HPDE6-E6E7 (cell line): ENCODE measurements at regions not wholly inside any gene's neighbourhood (a gene's known extent, or its start where the extent isn't known, plus 50 kb on each side); places are given as distances from the start of the nearest gene placed in this dataset.
"Not testable (repeated sequence)": the region's sequence is repeated elsewhere in the genome, so short reads cannot be mapped to it uniquely, and the experiment has no call there.

Experiments
- DNase-seq: peaks from one replicate; pipeline ENCODE4 v3.0.0; 2011; ENCODE audit warnings: missing footprints; ENCODE audit errors: extremely low spot score

DNA sequence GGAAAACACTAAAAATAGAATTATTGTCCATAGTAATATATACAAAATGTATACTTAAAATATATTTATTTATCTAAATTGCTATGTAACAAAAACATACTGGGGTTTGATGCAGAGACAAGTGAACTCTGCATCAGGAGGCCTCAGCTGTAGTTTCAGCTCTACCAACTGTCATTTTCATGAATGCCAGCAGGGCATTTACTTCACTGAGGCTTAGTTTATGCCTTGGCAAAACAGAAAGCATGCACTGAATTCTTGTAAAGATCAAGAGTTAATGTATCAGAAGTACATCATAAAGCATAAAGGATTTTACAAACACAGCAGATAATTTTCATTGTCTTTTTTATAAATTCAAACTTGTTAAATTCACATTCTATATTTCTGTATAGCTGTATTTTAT is 577.0 kb downstream of the C4orf33 start:
- no peak for DNase-seq

DNA sequence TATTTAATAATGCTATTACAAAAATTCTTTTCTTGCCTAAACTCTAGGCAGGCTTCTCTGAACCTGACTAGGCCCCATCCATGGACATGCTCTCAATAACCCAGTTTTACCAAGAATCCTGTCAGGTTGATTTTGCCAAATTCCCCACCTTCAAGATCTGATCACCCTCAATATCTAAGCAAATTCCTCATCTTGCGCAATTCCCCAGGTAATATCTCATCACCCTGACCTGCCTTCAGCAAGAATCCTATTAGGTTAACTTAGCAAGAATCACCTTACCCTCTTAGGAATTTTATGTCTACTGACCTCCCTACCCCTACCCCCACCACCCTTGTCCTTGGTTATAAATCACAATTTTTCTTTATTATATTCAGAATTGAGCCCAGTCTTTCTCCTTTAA is 579.1 kb downstream of the C4orf33 start:
- DNase-seq, result no peak

DNA sequence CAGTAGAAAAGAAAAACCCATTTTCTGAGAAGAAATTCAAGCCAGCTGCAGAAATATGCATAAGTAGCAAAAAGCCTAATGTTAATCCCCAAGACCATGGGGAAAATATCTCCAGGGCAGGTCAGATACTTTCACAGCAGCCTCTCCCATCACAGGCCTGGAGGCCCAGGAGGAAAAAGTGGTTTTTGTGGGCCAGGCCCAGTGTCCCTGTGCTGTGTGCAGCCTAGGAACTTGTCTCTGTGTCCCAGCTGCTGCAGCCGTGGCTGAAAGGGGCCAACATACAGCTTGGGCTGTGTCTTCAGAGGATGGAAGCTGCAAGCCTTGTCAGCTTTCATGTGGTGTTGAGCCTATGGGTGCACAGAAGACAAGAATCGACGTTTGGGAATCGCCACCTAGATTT is 581.0 kb downstream of the C4orf33 start:
- no peak for DNase-seq

DNA sequence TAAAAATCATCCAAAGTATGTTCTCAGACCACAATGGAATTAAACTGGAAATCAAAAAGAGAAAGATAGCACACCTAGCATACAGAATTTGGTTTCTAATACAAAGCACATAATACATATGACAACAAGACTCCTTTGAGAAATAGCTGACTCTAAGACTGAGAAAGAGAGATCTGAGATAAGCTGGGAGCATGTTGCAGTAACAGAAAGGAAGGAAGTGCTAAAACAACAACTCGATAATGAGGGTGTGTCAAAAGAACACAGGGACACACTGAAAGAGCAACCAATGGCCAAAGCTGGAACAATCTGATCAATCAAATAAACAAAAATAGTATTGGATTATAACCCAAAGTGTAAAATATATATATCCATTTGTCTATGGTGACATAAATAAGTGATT is 586.6 kb downstream of the C4orf33 start:
- no peak for DNase-seq

DNA sequence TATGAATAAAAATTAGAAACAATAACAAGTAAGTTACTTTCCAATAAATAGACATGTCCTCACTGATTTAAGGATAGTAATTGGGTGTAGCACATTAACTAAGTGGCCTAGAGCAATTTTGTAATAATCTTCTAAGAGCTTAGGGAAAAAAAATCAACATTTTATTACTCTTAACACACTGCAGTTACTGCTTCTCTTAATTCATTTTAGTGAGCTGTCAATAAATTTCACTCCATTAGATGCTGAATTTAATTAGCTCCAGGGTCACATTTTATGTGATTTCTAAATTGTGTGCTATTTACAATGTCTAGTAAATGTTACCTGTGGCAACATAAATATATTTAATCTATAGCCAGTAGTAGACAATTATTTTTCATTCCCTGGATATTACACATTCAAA is 612.0 kb downstream of the C4orf33 start:
- DNase-seq, result no peak

DNA sequence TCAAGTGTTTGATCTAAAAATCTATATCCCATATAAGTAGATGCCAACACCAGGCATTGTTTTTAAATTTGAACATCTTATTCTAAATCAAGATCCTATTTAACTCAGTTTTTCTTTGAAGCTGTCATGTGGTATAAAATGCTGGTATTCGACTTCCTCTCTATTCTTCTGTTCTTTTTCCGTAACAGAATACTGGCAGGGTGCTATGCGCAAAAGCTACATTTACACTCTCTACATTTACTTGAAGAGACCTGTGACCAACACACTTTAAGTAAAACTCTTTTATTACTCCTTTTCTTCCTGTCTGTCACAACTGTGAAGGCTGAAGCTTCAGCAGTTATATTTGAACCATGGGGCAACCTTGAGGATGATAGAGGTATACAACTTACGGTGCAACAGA is 612.8 kb downstream of the C4orf33 start:
- DNase-seq, result no peak

DNA sequence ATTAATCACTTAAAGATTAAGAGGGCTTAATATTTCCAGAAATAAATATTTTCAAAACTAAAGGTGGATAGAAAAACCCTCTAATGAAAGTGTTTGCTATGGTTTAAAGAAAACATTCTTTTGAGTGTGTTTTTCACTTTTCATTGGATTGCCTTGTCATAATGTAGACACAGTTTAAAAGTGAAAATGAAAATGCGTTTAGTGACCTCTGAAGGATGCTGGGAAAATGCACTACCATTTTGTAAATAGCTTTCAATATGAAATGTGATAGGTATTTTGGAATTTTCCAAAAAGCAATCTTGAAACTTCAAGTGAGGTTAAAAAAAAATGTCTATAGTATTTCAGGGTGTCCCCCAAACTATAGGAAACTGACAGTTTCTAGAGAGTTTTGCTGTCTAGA is 642.2 kb downstream of the C4orf33 start:
- no peak for DNase-seq

DNA sequence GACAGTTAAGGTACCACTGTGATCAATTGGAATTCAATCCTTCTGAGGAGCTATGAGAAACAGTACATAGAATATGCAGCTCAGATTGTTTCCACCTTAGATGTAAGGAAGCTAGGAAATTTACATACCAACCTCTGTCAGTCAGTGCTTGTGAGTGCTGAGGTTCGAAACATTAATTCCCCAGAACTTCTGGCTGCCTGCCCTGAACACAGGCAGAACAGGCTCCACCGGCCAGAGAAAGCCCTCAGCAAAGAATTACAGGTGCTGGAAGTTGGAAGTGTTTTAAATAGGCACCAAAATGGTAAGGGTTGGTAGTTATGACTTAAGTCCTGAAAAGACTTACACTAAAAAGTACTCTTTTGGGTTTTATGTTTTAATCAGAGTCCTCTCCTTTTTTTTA is 651.8 kb downstream of the C4orf33 start:
- no peak for DNase-seq

DNA sequence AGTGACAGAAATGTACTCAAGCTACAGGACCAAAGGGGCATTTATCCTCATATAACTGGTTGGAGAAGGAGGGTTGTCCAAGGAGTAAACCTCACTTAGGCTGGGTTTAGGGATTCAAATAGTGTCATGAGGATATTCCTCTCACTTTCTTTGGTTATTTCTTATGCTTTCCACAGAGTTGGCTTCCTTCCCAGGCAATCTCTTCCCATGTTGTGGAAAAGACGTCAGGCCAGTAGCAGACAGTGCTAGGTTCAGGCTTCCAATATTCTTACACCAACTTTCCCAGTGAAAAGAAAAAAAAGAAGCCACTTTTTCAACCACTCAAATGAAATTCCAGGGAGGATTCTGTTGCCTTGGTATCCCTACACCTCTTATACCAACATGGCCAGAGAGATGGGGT is 653.0 kb downstream of the C4orf33 start:
- no peak for DNase-seq

DNA sequence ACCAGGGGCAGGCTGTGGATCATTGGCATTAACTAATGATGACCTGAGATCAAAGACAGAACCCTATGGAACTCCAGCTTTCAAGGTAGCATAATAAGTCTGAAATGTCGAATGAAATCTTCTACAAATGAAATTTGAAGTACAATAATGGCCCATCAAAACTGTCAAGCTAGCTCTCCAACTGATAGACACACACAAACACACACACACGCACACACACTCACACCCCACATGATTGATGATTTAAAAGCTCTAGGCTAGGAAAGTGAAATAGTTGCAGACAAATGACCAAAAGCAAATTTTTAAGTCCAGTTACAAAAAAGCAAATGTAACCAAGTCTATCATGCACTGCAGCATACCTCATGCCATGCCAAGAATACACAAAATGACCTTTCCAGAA is 655.7 kb downstream of the C4orf33 start:
- DNase-seq, result no peak

DNA sequence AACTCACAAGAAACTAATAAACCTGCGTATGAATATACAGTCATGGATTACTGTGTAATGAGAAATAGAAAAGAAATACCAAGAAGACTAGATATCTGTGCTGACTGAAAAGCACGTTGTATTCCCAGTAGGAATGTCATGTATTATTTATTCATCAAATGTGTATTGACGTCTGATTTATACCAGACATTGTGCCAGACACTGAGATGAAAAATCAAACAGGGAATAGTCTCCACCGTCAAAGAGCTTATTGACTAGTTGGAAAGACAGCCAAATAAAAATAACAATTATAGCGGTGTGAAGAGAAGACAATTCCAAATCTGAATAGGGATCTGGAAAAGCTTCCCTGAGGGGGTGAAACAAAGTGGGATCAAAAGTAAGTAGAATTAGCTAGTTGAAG is 687.6 kb downstream of the C4orf33 start:
- no peak for DNase-seq

DNA sequence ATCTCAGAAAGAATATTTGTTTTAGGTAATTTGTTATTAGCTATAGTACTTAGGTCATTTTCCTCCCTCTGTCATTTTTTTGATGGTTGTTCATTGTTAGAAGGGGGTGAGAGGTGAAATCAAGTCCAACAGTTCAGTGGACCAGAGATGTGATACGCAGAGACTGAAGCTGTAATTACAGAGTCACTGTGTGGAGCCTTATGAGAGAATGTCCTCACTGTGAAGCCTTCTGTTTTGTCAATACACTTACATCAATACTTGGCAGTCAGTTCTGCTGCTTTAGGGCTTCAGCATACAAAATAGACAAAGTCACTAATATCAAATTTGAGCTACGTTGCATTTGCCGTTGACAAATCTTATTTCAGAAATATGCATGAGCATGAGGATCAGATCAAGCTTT is 692.5 kb downstream of the C4orf33 start:
- DNase-seq, result no peak

DNA sequence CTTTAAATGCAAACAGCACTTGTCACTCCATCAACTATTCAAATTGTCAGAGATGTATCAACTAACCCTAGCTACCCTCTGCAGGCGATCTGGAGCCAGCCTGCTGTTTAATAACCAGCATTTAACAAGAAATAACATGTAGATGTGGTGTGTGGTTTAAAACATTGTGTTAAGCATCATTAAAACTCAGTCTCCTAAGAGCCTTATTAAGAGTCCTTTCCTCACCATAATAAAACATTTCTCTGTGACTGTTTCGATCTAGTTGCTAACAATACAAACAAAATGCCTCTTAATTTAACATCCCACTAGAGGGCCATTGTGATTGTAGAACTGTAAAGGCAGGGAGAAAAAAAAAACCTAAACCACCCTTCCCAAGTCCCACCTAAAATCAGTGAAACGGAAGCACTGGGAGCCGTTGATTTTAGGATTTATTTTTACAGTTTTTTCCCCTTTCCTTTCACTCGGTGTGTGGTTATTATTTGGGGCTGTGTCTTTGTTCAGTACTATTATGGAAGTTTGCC is 708.6 kb downstream of the C4orf33 start:
- DNase-seq, result no peak

DNA sequence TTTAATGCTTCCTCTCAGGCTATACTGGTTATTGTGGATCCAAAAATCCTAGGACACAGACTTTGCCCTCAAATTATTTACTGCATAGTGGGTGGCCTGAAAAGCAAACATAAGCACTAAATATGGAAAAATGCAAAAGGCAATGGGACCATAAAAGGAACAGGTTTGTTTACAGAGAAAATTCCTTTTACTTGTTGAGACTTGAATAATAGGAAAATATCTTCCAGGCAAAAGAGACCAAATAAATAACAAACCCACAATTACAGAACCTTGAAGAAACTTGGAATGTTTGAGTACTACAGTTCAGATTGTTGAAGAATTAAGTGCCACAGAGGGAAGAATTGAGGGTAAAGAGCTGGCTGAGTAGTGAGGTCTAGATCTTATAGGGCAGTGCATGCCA is 711.0 kb downstream of the C4orf33 start:
- DNase-seq, result no peak

DNA sequence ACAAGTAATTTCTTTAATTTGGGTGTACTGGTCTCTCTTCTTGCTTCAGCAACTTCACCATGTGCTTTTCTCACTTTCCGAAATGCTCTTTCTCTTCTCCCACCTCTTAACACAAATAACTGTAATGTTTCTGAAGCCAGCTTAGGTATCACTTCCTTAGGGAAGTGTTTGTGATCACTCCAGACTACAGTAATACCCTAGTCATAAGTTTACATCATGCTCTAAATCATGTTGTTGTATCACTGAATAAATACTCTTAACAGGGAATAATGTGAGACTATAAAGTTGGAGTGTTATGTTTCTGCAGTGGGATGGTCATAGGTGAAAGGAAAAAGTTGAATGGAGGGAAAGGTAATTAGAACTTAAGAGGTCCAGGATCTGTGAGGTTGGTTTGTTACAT is 712.3 kb downstream of the C4orf33 start:
- no peak for DNase-seq

DNA sequence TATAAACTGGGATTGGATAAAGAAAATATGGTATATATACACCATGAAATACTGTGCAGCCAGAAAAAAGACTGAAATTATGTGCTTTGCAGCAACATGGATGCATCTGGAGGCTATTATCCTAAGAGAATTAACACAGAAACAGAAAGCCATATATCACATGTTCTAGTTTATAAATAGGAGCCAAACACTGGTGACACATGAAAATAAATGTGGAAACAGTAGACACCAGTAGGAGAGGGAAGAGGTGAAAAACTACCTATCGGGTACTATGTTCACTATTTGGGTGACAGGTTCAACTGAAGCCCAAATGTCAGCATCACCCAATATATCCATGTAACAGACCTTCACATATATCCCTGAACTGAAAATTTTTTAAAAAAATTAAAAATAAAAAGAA is 725.1 kb downstream of the C4orf33 start:
- DNase-seq, result no peak

DNA sequence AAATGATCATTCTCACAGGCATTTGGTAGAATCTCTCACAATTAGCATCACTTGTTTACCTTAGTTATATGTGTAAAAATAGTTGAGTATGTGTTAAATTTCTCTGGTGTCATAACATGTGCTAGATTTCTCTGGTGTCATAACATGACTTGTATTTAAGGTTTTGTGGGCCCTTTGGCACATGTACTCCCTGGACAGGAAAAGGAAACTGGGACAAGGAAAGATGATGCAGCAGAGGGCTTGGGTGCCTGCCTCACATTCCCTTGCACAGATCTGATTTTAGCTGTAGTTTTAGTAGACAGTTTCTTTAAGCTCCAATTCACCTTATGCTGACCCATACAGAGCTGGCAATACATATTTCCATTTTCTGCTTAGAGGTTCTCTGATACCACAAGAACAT is 726.0 kb downstream of the C4orf33 start:
- DNase-seq, result no peak

DNA sequence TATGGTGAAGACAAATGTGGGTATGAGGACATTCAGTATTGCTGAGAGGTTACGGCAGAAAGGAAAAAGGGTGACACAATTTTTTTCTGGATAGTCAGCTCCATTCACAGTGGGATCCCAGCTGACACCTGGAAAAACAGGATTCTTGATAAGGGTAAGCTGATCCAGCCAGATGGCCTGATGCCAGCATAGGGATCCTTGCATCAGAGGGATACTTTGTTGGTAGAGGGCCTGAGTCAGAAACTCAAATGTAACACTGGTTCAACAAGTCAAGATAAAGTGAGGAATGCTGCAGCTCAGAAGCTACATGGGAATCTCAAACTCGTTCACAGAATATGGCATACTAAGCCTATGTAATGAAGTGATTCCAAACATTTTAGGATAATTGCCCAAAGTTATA is 726.7 kb downstream of the C4orf33 start:
- peak; percentile 42 for DNase-seq

DNA sequence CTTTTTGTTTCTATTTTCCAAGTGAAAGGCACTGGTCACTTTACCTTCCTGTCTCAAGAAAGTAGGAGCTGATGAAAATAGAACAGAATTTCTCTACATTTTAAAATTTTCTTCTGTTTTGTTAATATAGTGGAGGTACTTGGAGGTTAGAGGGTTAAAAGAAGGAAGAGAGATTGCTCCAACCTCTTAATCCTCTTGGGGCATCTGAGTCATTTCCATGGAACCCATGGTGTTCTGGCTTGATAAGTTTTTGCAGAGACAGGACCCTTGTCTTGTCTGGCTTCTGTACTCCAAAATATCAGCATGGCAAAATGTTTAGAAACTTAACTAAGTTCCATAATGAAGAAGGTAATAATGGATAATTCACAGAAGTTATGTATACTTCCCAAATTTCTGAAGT is 727.2 kb downstream of the C4orf33 start:
- no peak for DNase-seq

DNA sequence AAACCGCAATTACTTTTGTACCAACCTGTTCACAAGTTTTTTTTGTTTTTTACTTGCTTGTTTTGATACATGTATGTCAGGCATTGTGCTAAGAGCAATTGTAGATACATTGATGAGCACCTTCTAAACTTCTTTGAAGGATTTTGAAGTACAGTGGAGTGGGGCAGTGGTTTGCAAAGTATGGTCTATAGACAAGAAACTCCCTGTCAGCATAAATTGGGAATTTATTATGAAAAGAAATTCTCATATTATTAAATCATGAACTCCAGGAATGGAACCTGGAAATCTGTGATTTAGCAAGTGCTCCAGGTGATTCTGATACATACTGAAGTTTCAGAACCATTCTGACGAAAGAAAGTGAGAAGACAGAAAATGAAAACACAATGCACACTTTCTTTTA is 733.4 kb downstream of the C4orf33 start:
- DNase-seq, result no peak

DNA sequence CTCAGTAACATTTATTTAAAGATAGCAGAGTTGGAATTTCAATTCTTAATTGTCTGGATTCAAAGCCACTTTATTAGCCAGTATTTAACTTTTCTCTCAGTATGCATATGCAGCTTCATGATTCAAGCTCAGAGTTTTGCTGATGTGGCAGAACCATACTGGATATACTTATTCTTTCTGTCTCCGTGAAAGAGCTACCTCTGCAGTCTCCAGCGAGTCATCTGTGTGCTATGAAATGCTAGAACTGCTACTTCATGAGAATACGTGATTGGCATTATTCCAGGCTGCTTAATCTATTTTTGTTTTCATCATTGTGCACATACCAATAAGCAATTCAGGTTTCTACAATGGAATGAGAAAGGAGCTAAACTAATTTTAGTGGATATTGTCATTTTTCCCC is 743.7 kb downstream of the C4orf33 start:
- DNase-seq, result peak; percentile 3

DNA sequence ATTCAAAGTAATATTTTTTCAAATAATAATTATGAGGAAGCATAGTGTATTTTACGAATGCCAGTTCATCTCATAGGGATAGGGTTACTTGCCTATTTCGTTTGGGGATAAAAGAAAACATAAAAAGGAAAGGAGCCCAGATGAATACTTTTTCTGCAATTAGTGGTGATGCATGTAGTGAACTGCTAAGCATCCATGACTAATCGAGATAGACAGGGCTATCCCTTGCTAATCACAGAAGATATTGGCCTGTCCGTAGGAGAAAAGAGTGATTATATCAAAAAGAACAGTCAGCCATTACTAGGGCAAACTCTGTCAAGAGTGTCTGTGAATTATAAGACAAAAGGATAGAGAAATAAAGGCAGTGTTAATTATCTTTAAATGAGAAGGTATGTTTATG is 746.1 kb downstream of the C4orf33 start:
- no peak for DNase-seq

DNA sequence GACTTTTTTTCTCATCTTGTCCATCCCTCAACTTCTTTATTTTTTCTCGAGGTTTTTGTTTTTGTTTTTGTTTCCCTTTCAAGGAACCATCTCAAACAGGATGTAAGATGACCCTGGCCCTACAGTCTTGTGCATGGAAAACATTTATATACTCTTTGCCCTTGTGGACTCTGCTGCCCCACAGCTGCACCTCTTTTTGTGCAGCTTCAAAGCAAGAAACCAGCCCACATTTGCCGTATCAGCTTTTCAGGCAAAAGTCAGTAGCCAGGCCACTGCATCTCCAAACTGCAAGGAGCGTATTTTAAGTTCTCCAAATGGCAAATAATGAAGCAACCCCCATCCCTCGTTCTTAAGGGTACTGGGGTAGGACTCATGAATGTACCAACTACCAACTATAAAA is 756.5 kb downstream of the C4orf33 start:
- DNase-seq, result no peak

DNA sequence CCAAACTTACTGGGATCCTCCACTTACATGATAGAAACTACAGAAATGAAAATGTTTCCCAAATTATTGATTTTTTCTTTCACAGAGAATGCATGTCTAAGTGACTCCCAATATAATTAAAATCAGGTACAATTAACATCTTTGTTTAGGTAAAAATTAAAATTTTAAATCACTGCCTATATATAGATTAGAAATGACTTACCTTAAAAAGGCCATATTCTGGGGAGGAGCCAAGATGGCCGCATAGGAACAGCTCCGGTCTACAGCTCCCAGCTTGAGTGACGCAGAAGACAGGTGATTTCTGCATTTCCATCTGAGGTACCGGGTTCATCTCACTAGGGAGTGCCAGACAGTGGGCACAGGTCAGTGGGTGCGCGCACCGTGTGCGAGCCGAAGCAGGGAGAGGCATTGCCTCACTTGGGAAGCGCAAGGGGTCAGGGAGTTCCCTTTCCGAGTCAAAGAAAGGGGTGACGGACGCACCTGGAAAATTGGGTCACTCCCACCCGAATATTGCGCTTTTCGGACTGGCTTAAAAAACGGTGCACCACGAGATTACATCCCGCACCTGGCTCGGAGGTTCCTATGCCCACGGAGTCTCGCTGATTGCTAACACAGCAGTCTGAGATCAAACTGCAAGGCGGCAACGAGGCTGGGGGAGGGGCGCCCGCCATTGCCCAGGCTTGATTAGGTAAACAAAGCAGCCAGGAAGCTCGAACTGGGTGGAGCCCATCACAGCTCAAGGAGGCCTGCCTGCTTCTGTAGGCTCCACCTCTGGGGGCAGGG is 757.9 kb downstream of the C4orf33 start:
- not testable (repeated sequence) for DNase-seq
